Raji (cell line): ENCODE measurements at regions not wholly inside any gene's neighbourhood (a gene's known extent, or its start where the extent isn't known, plus 50 kb on each side); places are given as distances from the start of the nearest gene placed in this dataset.

Experiments
- POLR2A ChIP-seq: IDR thresholded peaks from 2 replicates; pipeline ENCODE4 v1.6.1; 2011; ENCODE audit warnings: low read depth, low read length, control low read depth; ENCODE audit not compliant: insufficient read depth

DNA sequence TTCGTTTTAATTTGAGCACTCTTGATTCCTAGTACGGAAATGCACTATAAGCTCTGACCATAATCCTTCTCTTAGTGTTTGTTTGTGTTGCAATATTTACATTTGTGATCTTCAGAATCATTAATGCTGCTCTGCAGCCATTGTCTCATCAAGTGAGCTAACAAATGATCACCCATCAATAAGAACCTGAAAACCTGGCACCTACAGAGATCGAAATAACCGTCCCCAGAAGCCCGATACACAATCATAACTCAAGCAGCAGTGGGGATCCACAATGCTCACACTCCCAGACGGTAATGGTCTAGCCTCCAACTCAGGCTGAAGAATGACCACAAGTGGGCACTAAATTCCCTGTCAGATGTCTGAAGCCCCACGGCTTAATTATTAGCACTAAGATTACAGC lies 156.0 kb upstream of the NFE2L3 start:
- TF ChIP-seq POLR2A: no peak

DNA sequence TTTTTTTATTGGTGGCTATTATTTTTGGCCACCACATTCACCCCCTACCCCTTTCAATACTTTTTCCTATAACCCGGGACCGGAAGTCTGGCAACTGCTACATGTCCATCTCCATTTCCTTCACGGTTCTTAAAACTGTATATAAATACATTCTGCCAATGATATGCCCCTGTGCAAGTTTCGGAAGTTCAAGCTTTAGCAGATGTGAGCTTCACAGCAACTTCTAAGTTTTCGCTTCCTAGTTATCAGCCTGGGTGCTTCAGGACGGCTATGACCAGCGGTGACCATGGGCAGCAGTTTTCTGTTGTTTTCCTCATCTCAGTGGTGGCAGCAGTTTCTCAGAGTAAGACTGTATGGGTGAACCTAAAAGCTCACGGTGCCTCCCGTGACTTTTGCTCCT lies 153.5 kb upstream of the NFE2L3 start:
- no peak for TF ChIP-seq POLR2A

DNA sequence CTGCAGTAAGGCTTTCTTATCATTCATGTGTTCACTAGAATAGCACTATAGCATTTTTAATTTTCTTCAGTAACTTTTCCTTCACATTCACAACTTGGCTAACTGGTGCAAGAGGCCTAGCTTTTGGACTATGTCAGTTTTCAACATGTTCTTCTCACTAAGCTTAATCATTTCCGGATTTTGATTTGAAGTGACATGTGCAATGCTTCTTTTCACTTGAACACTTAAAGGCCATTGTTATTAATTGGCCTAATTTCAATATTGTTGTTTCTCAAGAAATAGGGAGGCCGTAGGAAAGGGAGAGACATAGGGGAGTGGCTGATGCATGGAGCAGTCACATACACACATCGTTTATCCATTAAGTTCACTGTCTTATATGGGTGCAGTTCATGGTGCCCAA lies 151.2 kb upstream of the NFE2L3 start:
- TF ChIP-seq POLR2A: no peak

DNA sequence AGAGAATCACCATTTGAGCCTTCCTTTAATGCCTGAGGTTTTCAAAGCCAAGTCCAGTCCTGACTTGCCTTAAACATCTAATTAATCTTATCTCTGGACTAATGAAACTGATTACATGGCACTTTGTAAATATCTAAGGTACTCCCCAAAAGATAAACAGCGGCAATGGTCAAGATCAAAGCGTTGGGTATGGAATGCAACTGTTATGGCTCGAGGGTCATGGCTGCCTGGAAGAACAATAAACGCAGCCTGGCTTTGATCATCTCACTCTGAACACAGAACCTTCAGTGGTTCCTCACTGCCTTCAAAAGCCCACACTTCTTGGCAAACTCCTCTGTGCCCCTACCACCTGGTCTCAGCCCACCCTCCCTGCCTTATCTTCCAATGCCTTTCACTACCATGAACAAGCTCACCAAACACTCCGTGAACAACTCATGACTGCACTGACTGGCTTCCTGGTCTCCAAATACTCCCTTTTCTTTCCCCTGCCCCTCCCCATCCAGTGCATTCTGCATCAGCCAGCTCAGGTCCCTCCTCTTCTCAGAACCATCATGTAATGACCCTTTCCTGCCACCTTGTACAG lies 150.2 kb upstream of the NFE2L3 start:
- no peak for TF ChIP-seq POLR2A

DNA sequence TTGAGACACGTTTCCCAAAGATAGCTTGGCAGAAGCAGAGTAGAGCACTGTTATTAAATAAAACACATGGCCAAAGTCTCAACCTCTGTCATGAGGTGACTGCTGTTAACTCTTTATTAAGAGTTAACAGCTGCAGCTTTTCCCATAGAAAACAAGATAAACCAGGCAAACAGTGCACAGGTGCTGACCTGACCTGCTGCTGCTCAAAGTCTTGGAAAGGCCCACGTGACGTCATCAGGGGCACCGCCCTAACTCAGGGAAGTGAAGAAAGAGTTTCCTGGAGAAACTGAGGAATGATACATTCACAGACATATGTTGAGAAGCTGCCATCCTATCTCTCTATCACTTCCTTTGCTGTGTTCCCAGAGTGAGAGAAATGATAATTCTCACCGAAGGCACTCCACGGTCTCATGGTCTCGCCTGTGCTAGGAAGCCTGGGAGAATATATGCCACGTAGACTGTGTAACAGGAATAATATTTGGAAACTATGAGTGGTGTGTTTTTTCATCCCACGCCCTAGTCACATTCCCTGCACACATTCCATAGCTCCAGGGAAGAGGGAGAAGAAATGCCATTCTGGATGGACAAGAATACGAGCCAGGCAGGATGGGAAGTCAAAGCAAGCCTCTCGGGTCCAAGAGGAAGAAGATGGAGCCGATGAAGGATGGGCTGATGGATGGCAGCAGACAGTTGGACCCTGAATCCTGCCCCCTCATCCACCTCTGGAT lies 146.2 kb upstream of the NFE2L3 start:
- TF ChIP-seq POLR2A: no peak

DNA sequence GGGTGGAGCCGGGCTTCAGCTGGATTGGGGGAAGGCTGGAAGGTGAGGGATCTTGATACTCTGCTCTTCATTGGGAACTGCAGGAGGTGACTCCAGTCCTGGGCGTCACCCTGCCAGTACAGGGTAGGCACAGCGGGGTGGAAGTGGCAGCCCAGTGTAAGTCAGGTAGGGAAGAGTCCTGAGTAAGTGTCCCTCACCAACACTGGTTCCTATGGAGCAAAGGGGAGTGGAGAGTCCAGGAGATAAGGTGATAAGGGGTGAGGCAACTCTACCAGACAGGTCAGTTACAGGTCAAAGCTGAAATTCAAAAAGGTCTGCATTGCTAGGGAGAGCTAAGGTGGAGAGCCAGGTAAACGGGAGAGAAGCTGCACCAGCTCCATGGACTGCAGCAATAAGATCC lies 145.6 kb upstream of the NFE2L3 start:
- TF ChIP-seq POLR2A: no peak

DNA sequence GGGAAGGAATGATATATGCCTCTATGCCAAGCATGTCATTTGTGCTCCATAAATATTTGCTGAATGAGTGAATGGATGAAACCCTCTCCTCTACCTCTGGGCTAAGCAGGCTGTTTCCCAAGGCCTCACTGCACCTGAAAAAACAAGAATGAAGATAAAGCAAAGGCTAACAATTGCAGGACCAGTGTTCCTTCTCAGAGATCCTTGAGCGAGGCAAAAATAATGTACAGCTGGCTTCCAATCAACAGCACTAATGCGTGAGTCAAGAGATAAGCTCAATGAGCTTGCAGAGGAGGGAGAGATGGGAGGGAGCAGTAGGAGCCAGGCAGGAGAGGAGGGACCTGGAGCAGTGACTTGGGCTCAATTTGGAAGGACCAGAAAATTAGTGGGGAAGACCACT lies 144.5 kb upstream of the NFE2L3 start:
- TF ChIP-seq POLR2A: no peak

DNA sequence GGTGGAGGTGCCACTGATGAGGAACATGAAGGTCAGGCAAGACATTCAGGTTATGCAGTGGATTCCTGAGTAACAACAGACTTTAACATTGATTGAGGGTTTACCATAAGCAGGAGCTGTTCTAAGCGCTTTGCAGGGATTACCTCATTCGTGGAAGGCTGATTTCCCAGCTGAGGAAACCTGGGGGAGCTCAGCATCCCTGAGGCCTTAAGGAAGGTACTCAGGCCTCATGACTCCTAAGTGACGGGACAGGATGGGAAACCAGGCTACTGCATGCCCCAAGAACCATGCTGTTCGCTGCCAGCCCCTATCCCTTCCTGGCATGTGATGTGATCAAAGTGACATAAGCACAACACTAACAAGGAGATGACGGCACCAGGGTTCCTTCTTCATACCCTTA lies 143.6 kb upstream of the NFE2L3 start:
- TF ChIP-seq POLR2A: no peak

DNA sequence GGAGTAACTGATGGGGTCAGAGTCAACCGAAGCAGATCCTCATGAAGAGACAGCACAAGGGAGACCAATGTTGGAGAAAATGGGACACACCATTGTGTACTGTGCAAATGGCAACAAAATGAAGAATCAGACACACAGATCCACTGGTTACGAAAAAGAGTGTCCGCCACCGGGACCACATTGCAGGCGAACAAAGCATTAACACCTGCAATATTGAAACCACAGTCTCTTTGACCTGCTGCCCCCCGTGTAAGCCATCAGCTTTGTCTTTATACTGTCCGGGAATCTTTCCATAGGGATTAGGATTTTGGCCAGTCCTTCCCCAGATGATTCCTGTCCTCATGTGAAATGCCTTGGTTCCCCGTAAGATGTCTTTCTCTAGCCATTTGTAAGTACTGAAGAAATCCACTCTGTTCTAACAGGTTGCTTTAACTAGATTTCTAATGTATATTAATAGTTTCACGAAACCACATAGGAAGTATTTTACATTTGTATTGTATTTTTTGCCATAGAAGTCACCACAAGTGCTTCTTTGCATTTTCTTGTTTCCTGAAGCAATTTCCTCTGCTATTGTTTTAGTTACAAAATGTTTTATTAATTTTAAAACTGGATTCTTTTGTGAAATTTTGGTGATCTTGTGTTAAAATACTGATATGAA lies 140.8 kb upstream of the NFE2L3 start:
- TF ChIP-seq POLR2A: no peak

DNA sequence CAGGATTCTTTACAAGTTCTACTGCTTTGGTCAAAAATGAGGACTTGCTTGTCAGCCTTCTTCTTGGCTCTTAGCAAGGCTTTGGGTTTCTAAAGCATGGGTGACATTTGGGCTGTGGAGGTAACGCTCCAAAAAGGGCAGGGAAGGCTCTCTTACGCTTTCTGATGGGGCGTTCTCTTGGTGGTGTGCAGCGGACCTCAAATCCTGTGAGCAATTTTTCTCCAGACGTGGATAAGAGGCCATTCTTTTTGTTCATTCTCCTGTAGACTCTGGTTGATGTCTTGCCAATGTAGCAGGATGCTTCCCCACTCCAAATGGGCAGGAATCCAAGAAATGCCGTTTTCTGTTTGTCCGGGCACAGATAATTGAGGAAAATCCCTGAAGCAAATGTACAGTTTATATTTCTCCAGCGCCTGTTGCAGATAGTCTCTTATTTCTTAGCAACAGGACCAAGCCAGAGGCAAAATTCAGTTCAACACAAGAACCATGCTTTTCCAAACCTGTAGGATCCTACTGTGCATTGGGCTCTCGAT lies 138.4 kb upstream of the NFE2L3 start:
- TF ChIP-seq POLR2A: no peak

DNA sequence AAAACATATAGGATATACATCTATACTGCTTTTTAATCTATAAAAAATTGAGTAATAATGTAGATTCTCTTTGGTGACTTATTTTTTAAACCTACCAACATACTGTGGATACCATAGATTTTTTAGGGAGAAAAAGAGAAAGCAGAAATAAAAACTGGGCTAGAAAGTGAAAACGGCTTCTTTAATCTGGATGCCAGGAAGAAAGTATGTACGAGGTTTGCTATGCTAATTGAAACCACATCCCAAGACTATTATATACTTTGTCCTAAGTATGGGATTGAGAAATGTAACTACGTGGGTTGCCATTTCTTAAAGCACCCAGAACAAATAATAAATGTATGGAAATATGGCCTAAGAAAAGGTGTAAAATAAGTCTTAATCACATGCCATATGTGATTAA lies 129.0 kb upstream of the NFE2L3 start:
- TF ChIP-seq POLR2A: no peak

DNA sequence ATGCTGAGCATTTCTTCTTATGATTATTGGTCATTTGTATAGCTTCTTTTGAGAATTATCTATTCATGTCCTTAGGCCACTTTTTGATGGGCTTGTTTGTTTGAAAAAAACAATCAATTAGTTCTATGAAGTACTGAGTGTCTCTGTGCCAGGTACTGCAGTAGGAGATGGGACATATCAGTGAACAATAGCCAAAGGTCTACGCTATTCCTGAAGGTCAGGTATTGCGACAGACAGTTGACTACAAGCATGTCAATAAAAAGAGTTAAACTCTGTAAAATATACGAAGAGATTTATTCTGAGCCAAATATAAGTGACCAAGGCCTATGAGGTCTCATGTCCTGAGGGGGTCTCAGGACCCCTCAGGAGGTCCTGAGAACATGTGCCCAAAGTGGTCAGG lies 122.1 kb upstream of the NFE2L3 start:
- TF ChIP-seq POLR2A: no peak

DNA sequence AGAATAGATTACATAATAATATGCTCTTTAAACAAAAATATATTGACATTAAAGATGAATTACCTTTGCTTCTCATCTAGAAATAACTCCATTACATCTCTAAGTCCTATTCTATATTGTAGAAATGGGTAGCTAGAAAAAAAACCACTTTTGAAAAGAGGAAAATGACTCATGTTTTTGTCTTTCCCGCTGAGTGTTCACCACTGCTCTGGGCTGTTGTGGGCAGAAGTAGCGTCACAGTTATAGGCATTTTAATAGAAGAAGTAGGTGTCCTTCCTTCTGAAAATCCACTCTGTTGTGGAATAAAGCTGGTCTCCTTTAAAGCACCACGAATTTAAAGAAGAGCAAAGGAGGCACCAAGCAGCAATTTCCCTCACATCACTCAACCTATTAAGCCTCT lies 117.6 kb upstream of the NFE2L3 start:
- no peak for TF ChIP-seq POLR2A

DNA sequence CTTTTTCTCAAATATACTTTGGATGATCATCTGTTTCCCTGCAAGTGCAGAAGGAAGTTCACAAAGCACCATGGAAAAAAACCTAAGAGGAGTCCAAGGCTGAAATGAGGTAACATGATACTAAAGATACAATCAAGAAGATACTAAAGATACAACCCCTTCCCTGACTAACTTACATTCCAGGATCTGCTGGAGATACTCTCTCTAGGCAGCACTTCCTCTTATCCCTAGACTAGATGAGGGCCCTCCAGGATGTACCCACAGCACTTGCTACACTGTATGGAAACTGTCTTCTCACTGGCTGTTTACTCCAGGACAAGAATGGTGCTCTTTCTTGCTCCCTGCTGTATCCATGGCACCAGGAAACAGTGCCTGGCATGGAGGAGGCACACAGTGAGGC lies 116.4 kb upstream of the NFE2L3 start:
- TF ChIP-seq POLR2A: no peak

DNA sequence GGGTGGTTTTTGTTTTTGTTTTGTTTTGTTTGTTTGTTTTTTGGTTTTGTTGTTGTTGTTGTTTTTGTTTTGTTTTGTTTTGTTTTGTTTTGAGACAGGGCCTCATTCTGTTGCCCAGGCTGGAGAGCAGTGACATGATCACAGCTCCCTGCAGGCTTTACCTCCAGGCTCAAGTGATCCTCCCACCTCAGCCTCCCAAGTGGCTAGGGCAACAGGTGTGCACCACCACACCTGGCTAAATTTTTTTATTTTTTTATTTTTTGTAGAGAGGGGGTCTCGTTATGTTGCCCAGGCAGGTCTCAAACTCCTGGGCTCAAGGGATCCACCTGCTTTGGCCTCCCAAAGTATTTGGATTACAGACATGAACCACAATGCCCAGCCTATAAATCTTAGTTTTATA lies 115.9 kb upstream of the NFE2L3 start:
- no peak for TF ChIP-seq POLR2A
